ENCODE measurements at regions not wholly inside any gene's neighbourhood (a gene's known extent, or its start where the extent isn't known, plus 50 kb on each side); places are given as distances from the start of the nearest gene placed in this dataset.

DNA sequence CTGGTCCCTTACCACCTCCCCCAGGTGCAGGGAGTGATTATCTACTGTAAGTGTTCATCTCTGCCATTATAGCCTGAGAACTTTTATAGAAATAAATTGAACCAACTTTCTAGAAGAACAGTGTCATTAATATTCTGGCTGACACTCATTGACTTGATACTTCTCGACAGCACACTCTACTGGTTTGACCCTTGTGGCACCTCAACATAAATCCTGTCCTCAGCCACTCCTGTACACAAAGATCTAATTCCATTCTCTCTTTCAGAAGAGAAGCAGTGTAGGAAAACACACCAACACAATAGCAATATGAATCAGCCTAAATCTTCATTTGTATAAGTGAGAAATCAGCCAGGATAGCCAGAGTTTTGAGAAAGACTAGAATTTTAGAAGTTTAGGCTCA lies 417.7 kb downstream of the TAF11L14 start:
- no peak for DNase-seq

DNA sequence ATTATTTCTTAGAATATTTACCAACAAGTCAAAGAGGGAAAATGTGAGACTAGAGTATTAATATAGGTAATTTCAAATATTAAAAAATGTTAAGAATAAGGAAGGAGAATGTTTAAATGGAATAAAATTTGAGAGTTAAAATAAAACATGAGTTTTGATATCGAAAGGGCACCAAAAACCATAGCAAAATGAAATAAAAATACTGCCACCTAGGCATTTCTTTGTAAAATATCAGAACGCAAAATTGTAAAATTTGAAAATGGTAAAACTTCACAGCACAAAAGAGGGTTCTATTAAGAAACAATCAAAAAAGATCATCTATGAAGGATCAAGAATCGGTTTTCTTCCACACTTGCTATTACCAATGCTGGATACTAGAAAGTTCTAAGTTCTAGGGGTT lies 418.3 kb downstream of the TAF11L14 start:
- no peak for DNase-seq

DNA sequence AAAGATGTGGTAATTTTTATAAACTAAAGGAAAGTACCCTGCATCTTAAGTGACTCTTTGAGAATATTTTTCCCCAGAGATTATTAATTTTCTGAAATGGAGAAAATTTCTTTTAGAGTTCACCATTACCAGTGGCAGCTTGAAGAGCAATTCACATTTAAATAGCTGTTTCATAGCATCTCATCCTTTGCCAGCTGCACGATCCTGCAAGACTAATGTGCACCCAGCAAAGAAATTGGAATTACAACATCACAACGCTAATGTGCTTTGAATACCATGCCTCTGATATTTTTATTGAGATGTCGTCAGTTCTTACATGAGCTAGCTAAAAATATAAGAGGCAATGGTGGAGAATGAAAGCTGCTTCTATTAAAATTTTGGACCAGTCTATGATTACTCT lies 423.5 kb downstream of the TAF11L14 start:
- no peak for DNase-seq

- DNase-seq = no peak
Measured at GRCh38 chr5:18067615-18068014, 433.4 kb downstream of the TAF11L14 start.

- no peak for DNase-seq
Measured at GRCh38 chr5:18068826-18069225, 434.6 kb downstream of the TAF11L14 start.

DNA sequence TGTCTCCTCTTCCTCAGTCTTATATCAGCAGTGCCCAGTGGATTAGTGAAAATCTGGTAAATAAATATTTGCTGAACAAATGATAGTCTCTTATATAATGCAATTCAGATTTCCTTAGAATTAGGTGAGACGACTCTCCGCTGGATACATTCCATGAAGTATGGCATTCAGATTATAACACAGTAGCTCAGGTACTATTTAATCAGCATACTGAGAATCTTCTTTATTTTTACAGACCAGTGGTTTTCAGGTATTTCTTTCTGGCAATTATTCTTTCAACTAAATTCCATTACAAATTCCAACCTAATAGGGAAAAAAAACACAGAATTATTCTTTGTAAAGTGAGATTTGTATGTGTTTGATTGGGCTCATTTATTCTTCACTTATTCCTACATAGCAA lies 435.5 kb downstream of the TAF11L14 start:
- no peak for DNase-seq

DNA sequence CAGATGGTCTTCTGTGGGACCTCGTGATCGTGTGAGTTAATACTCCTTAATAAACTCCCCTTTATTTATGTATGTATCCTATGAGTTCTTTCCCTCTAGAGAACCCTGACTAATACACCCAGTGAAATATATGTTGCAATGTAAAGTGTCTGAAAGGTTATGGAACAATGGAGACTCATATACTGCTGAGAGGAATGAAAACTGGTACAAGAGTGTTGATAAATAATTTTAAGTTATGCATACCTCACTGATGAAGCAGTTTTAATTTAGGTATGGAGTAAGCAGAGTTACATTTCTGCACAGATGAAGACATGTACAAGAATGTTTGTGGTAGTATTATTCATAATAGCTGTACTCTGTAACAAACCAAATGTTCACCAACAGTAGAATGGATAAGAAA lies 438.3 kb downstream of the TAF11L14 start:
- DNase-seq = no peak

DNA sequence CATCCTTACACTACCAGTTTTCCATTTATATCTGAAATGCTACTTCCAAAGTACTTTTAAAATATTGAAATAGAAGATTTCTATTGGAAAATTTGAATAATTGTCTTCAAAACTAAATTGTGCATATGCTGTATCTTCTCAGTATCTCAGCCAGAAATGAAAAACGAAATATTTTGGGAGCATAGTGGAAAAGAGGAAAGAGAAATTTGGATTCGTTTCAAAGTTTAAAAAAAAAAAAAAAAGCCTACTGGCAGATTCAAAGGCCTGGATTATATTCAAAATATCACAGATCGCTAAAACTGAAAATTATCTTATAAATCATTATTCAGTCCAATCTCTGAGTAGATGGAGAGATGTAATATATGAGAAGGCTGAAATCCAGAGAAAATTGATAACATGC lies 440.7 kb downstream of the TAF11L14 start:
- DNase-seq = no peak

- no peak for DNase-seq
Measured at GRCh38 chr5:18078157-18078556, 443.9 kb downstream of the TAF11L14 start.

DNA sequence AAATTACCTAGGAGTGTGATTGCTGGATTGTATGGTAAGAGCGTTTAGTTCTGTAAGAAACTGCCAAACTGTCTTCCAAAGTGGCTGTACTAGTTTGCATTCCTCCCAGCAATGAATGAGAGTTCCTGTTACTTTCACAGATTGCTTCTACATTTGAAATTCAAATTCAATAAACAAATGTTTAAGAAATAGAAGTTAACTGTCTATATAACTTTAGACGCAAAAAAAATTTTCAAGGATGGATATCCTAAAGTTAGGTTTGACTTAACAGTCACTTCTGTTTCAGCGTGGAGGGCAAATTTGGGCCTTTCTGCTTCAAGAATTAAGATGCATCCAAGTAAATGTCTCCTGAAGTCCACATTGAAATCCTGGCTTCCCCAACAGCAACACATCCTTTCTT lies 445.6 kb downstream of the TAF11L14 start:
- no peak for DNase-seq

DNA sequence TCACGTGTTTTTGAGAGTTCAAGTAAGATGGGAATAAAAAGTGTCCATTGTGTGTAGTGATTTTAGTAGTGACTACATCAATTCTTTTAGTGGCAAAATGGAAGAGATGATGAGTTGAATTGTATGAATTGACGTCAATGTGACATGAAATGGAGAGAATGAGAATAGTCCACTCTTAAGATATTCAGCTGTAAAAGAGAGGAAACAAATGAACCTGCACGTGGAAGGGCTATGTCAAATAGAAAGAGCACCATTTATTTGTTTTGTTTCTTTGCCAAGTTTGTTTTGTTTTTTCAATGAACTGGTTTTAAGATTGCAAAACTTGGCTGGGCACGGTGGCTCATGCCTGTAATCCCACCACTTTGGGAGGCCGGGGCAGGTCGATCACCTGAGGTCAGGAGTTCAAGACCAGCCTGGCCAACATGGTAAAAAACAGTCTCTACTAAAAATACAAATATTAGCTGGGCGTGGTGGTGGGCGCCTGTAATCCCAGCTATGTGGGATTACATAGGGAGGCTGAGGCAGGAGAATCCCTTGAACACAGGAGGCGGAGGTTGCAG lies 453.8 kb downstream of the TAF11L14 start:
- DNase-seq = no peak

- no peak for DNase-seq
Measured at GRCh38 chr5:18090177-18090576, 455.9 kb downstream of the TAF11L14 start.

DNA sequence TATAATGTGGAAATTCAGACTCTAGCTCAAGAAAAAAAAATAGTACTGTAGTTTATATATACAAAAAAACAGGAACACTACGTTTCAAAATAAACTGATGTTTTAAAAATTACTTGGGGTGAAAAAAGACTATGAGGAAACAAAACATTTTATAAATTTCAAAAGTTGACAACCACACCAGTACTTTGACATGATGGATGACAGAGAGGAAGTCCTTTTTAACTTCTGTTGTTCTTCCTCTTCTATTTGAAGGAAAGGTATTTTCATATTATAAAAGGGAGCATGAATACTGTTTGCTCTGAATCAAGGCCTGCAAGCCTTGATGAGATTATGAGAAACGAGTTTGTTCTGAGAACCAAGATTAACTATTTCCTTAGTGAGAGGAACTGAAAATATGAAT lies 456.9 kb downstream of the TAF11L14 start:
- no peak for DNase-seq

GRCh38 chr5:18091758-18092157 lies 457.5 kb downstream of the TAF11L14 start:
- no peak for DNase-seq

DNA sequence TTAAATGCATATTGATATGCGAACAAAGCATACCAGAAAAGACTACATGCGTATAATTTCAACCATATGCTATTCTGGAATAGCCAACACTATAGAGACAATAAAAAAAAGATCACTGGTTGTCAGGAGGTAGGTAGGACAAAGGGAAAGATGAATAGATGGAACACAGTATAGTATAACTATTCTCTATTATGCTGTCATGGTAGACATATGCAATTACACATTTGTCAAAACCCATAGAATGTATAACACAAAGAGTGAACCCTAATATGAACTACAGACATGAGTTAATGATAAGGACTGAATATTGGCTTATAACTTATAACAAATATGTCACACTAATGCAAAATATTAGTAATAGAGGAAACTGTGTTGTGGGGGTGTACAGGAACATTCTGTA lies 460.8 kb downstream of the TAF11L14 start:
- DNase-seq = no peak

- no peak for DNase-seq
Measured at GRCh38 chr5:18097817-18098216, 463.6 kb downstream of the TAF11L14 start.

- no peak for DNase-seq
Measured at GRCh38 chr5:18098691-18099090, 464.4 kb downstream of the TAF11L14 start.

DNA sequence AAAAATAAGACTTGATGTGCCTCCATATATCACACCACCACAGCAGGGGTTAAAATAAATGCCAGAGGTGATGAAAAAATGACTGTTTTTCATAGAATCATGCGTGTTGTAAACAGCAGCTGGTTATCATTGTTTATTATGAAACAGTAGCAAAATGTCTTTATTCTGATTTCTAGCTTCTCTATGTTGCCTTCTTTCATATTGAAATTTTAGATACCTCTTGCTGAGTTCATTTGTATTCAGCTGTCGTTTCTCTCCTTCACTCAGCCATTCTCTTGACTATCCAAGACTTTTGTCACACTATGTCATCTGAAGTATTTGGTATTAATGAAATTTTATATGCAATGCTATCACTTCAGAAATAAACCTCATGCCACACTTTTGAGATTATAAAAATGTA lies 465.0 kb downstream of the TAF11L14 start:
- DNase-seq = no peak

DNA sequence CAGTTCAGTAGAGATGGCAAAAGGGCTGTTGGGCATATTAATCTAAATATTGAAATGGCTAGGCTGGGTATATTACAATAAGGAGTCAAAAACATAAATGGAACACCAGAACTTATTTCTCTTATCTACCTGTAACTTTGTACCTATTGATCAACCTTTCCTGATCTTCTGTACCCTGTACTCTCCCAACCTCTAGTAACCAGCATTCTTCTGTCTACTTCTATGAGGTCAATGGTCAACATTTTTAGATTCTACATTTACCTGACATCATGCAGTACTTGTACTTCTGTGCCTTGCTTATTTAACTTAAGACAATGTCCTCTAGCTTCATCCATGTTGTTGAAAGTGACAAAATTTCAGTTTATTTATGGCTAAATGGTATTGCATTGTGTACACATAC lies 467.3 kb downstream of the TAF11L14 start:
- DNase-seq = no peak

- no peak for DNase-seq
Measured at GRCh38 chr5:18102733-18103132, 468.5 kb downstream of the TAF11L14 start.

GRCh38 chr5:18105449-18105848 lies 471.2 kb downstream of the TAF11L14 start:
- DNase-seq = no peak

DNA sequence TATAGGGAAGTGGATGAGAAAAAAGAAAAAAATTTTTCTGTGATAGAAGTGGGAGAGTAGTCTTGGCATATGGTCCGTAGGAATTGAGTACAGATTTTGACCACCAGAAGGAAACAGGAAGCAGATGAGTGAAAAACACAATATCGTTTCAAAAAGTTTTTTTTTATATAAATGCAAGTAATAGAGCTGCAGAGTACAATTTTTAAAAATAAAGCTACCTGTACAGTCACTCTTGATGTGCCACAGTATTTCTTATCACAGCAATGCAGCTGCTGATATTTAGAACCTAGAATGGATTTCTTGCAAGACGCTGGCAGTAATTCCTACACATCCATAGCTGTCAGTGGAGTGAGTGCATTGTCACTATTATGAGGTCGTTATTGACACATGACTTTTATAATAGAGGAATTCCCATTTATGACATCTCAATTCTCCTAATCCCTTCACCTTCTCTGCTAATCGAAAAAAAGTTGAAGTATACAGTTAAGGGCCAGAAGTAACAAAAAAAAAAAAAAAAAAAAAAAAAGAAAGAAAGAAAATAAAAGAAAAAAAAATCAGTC lies 477.7 kb downstream of the TAF11L14 start:
- DNase-seq = no peak

DNA sequence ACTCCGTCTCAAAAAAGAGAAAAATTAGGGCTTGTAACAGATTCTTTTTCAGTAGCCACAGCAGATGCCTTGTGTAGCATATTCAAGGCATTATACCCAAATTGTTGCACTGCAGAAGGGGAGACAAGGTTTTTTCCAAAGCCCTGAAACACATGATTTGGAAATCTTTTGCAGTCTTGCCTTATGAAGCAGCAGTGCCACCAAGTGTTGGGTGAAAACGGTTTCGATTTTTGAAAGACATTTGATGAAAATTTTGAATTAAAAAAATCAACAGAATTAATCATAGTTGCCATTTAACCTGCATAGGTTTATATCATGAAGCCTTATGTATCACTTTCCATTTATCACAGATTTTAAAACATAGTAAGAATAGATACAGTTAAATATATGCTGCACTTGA lies 479.5 kb downstream of the TAF11L14 start:
- no peak for DNase-seq

GRCh38 chr5:18114151-18114757 lies 480.0 kb downstream of the TAF11L14 start:
- no peak for DNase-seq

DNA sequence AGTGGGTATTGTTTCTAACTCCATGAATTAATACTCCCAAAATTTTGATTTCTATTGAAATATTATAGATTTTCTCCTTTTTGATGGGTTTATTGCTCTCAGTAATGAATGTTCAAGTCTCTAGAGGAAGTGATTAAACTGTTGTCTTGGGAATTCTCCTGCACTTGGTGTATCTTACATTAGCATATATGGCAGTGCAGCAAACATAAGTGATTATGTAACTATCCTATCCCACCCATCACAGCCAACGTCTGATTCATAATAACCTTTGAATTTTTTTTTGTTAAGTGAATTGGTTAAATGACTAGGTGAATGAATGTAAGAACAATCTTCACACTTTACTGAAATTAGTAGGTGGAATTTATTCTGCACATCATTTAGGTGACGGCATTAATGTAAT lies 483.7 kb downstream of the TAF11L14 start:
- no peak for DNase-seq

Measured in activated T-cell treated with anti-CD3 and anti-CD28 coated beads for 4 hours (primary cell).